HepG2 (cell line): ENCODE measurements at regions not wholly inside any gene's neighbourhood (a gene's known extent, or its start where the extent isn't known, plus 50 kb on each side); places are given as distances from the start of the nearest gene placed in this dataset.

ENCODE experiments used
- ATAC-seq: fragments of 200-7000 bp; cut with Tn5 transposase; 3 replicates; pipeline ENCODE4 v1.9.1; 2020; ENCODE audit warnings: mild to moderate bottlenecking, moderate library complexity
- BruUV-seq: library from RNA; stranded (reverse); fragments of 400-500 nt; replicated peaks from 2 replicates; lab custom pipeline; 2021; lab: Mats Ljungman, UMichigan
- CTCF ChIA-PET: fragments of 300-600 bp; formaldehyde crosslinking; extraction: SDS; loops from one replicate; lab custom pipeline; 2021; ENCODE audit warnings: low total read pairs, inconsistent platforms, low intra/inter-chr PET ratio; lab: Yijun Ruan, JAX
- POLR2A ChIA-PET: fragments of 350-600 bp; sonication (Branson Sonifier 250); formaldehyde crosslinking; loops from one replicate; lab custom pipeline; 2020; ENCODE audit warnings: antibody characterized with exemption, inconsistent platforms; lab: Yijun Ruan, JAX
- DNase-seq: peaks from one replicate; pipeline ENCODE4 v3.0.0-alpha.2; 2015; ENCODE audit warnings: low spot score
- FAIRE-seq: peaks from 3 replicates; lab custom pipeline; 2011; peaks lifted over from hg19 to GRCh38; lab: Jason Lieb, UNC
- H2AFZ ChIP-seq: one replicate; pipeline ENCODE4 v1.6.1; 2011; ENCODE audit warnings: low read length, inconsistent platforms
- H3K27ac ChIP-seq: fragments of 300-600 bp; 3 replicates; pipeline ENCODE4 v1.8.0; 2011; ENCODE audit warnings: mixed run types, mild to moderate bottlenecking, mixed read lengths, low read length, inconsistent platforms; ENCODE audit not compliant: insufficient read depth; ENCODE audit errors: extremely low read length
- H3K27me3 ChIP-seq, 2 experiments: fragments of 200-600 bp in 1 of 2; 2 replicates in 1 of 2; 3 replicates in 1 of 2; pipeline versions ENCODE4 v1.6.0 to v1.8.0; 2011; ENCODE audit warnings: low read length in 2 of 2, mild to moderate bottlenecking in 2 of 2, moderate library complexity in 2 of 2, inconsistent platforms in 1 of 2; ENCODE audit not compliant: insufficient read depth in 2 of 2, control insufficient read depth in 1 of 2
- H3K36me3 ChIP-seq, 2 experiments: fragments of 200-600 bp in 1 of 2; replicated peaks in 1 of 2; 2 replicates in 1 of 2; 3 replicates in 1 of 2; pipeline versions ENCODE4 v1.5.1 to v1.8.0; 2011; ENCODE audit warnings: low read length in 2 of 2, inconsistent platforms in 1 of 2; ENCODE audit not compliant: insufficient read depth in 2 of 2, control insufficient read depth in 1 of 2
- H3K4me1 ChIP-seq: 2 replicates; pipeline ENCODE4 v1.5.1; 2012; ENCODE audit warnings: low read length, inconsistent platforms; ENCODE audit not compliant: insufficient read depth
- H3K4me2 ChIP-seq: 2 replicates; pipeline ENCODE4 v1.6.0; 2011; ENCODE audit warnings: low read depth, low read length, inconsistent platforms
- H3K4me3 ChIP-seq, 3 experiments: fragments of 200-600 bp in 1 of 3; sonication (generic), shearing (Covaris generic) in 1 of 3; replicated peaks in 1 of 3; 2 replicates each; pipeline ENCODE4 v1.5.1; 2011 to 2016; ENCODE audit warnings: low read length in 3 of 3, inconsistent platforms in 2 of 3, low read depth in 2 of 3, mild to moderate bottlenecking in 2 of 3, control low read depth in 1 of 3, mixed read lengths in 1 of 3; ENCODE audit not compliant: insufficient read depth in 1 of 3
- H3K79me2 ChIP-seq: one replicate; pipeline ENCODE4 v1.6.1; 2011; ENCODE audit warnings: low read length, inconsistent platforms; ENCODE audit not compliant: insufficient read depth
- H3K9ac ChIP-seq: 2 replicates; pipeline ENCODE4 v1.6.0; 2011; ENCODE audit warnings: mild to moderate bottlenecking, low read depth, low read length, inconsistent platforms; ENCODE audit not compliant: insufficient read depth
- H3K9me3 ChIP-seq: 2 replicates; pipeline ENCODE4 v1.5.1; 2012; ENCODE audit warnings: mild to moderate bottlenecking, low read length
- H4K20me1 ChIP-seq: 2 replicates; pipeline ENCODE4 v1.6.0; 2011; ENCODE audit warnings: inconsistent platforms, mild to moderate bottlenecking, low read length, moderate library complexity; ENCODE audit not compliant: insufficient read depth
- ASH2L ChIP-seq: fragments of 300-600, 200-600 bp; sonication (generic); IDR thresholded peaks from 2 replicates; pipeline ENCODE4 v1.7.0; 2017; ENCODE audit warnings: low read depth, mild to moderate bottlenecking, moderate library complexity, mixed read lengths, low read length; ENCODE audit not compliant: insufficient read length
- CENPX ChIP-seq: sonication (generic); formaldehyde crosslinking; IDR thresholded peaks from 2 replicates; pipeline ENCODE4 v1.9.0; 2021; ENCODE audit warnings: mild to moderate bottlenecking, missing genetic modification reagents, moderate library complexity
- HMGXB3 ChIP-seq: sonication (generic); formaldehyde crosslinking; IDR thresholded peaks from 2 replicates; pipeline ENCODE4 v1.4.0; 2020; ENCODE audit warnings: missing genetic modification reagents, borderline replicate concordance
- ISX ChIP-seq: sonication (generic); formaldehyde crosslinking; conservative IDR thresholded peaks from 2 replicates; pipeline ENCODE4 v1.5.0; 2020; ENCODE audit warnings: missing genetic modification reagents
- JDP2 ChIP-seq: sonication (generic); formaldehyde crosslinking; IDR thresholded peaks from 2 replicates; pipeline ENCODE4 v1.8.1; 2022; ENCODE audit warnings: missing genetic modification reagents, borderline replicate concordance
- LCORL ChIP-seq, 2 experiments: fragments of 450-650 bp in 1 of 2; sonication (generic) in 1 of 2; formaldehyde crosslinking in 1 of 2; IDR thresholded peaks; 2 replicates each; pipeline versions ENCODE4 v1.5.0 to v1.6.1; 2017 to 2020; ENCODE audit warnings: antibody characterized with exemption in 1 of 2, missing genetic modification reagents in 1 of 2
- MEF2D ChIP-seq: sonication (generic); formaldehyde crosslinking; IDR thresholded peaks from 2 replicates; pipeline ENCODE4 v1.5.1; 2020; ENCODE audit warnings: mild to moderate bottlenecking, missing genetic modification reagents
- PLRG1 ChIP-seq: fragments of 450-650 bp; conservative IDR thresholded peaks from 2 replicates; pipeline ENCODE4 v1.6.1; 2016
- POLR2A ChIP-seq, 2 experiments: IDR thresholded peaks; 2 replicates each; pipeline ENCODE4 v1.6.1; 2011; ENCODE audit warnings: low read depth in 2 of 2, low read length in 2 of 2, mild to moderate bottlenecking in 1 of 2, moderate library complexity in 1 of 2; ENCODE audit not compliant: insufficient read depth in 1 of 2
- TAF1 ChIP-seq: sonication (generic); formaldehyde crosslinking; IDR thresholded peaks from 2 replicates; pipeline ENCODE4 v1.4.0; 2020; ENCODE audit warnings: missing genetic modification reagents
- ZNF280B ChIP-seq: sonication (generic); formaldehyde crosslinking; IDR thresholded peaks from 2 replicates; pipeline ENCODE4 v1.5.0; 2020; ENCODE audit warnings: missing genetic modification reagents, mild to moderate bottlenecking, borderline replicate concordance
- WGBS: methylation state at CpG from one replicate; pipeline ENCODE4 v1.1.6; 2017; ENCODE audit warnings: low lambda C conversion rate; 5-methylcytosine and 5-hydroxymethylcytosine counted together
- in situ Hi-C: cut with HindIII; loops from 2 replicates; pipeline ENCODE4 v1.10.0; 2017; ENCODE audit warnings: low pct_unique_long_range_greater_than_20kb; ENCODE audit not compliant: extremely low pct_ligation_motif_present
- intact Hi-C: fragments of 100-400 bp; cut with micrococcal nuclease; formaldehyde crosslinking; loops from one replicate; pipeline ENCODE4 v1.10.0; 2022; ENCODE audit not compliant: unreplicated experiment

- no peak for TF ChIP-seq PLRG1
- no peak for TF ChIP-seq JDP2 (CRISPR knock-in tag)
- TF ChIP-seq MEF2D (CRISPR knock-in tag), result no peak
- TF ChIP-seq ASH2L, result no peak
- no peak for TF ChIP-seq LCORL (IDR thresholded peaks at IDR 0.05)
- TF ChIP-seq LCORL (CRISPR knock-in tag; IDR thresholded peaks at IDR 0.05), result no peak
- TF ChIP-seq TAF1 (CRISPR knock-in tag), result no peak
- no peak for TF ChIP-seq HMGXB3 (CRISPR knock-in tag)
- no peak for TF ChIP-seq POLR2A (IDR thresholded peaks at IDR 0.05; ENCODE audit: insufficient read depth in 1 of 2, low read depth in 2 of 2, low read length in 2 of 2)
- no peak for TF ChIP-seq ZNF280B (CRISPR knock-in tag)
- no peak for TF ChIP-seq ISX (CRISPR knock-in tag)
- TF ChIP-seq CENPX, result no peak
- Histone ChIP-seq H3K9ac (no peak overlapping the region), H3K36me3 (no peaks in the 10 kb centered on the region), H4K20me1 (no peaks in the 10 kb centered on the region), H3K79me2 (no peaks in the 10 kb centered on the region), H3K4me3 (no peak overlapping the region), H3K4me2 (no peak overlapping the region), H3K9me3 (no peaks in the 10 kb centered on the region), H2AFZ (no peak overlapping the region), H3K27ac (no peak overlapping the region), H3K4me1 (no peaks in the 10 kb centered on the region), H3K27me3 (no peaks in the 10 kb centered on the region)
- in situ Hi-C loops, result no loop called here
- DNase-seq (no peak), FAIRE-seq (no peak), ATAC-seq (no peak)
- intact Hi-C loops, result no loop called here
- WGBS, result 3% methylated on average over 4 of the region's 4 CpGs
- ChIA-PET CTCF (no interaction called here), POLR2A (no interaction called here)
- no TSS peak for BruUV-seq
Observed at GRCh38 chr10:9238041-9238440, 1183.6 kb downstream of the GATA3 start.
